SK-N-SH (cell line): ENCODE measurements at regions not wholly inside any gene's neighbourhood (a gene's known extent, or its start where the extent isn't known, plus 50 kb on each side); places are given as distances from the start of the nearest gene placed in this dataset.

Experiments
- CTCF ChIA-PET: fragments of 300-600, 350-600 bp; formaldehyde crosslinking; extraction: SDS; loops from one replicate; lab custom pipeline; 2021; lab: Yijun Ruan, JAX
- POLR2A ChIA-PET: fragments of 350-600 bp; sonication (Branson Sonifier 250); formaldehyde crosslinking; extraction: SDS; loops from one replicate; lab custom pipeline; 2020; ENCODE audit warnings: antibody characterized with exemption, inconsistent platforms; lab: Yijun Ruan, JAX
- DNase-seq: peaks from one replicate; pipeline ENCODE4 v3.0.0; 2012
- H2AFZ ChIP-seq: fragments of 200-600 bp; sonication (generic); 2 replicates; pipeline ENCODE4 v1.8.1; 2016; ENCODE audit warnings: antibody characterized with exemption, mild to moderate bottlenecking, low read depth
- H3F3A ChIP-seq: fragments of 200-600 bp; sonication (generic); replicated peaks from 2 replicates; pipeline ENCODE3; 2016; ENCODE audit warnings: antibody characterized with exemption, mild to moderate bottlenecking; ENCODE audit not compliant: insufficient read depth
- H3K27ac ChIP-seq, 2 experiments: fragments of 200-500 bp in 1 of 2; fragments of 200-600 bp in 1 of 2; sonication (Bioruptor generic) in 1 of 2; sonication (generic), shearing (Covaris generic) in 1 of 2; 2 replicates each; pipeline versions ENCODE4 v1.5.1 to v1.6.1; 2014 to 2016; ENCODE audit warnings: low read depth in 2 of 2, inconsistent platforms in 1 of 2, low read length in 1 of 2, mild to moderate bottlenecking in 1 of 2, mixed read lengths in 1 of 2
- H3K27me3 ChIP-seq: fragments of 200-600 bp; sonication (generic), shearing (Covaris generic); 2 replicates; pipeline ENCODE4 v1.6.1; 2016; ENCODE audit warnings: mixed run types; ENCODE audit not compliant: insufficient read depth
- H3K36me3 ChIP-seq, 2 experiments: fragments of 200-500 bp in 1 of 2; fragments of 200-600 bp in 1 of 2; sonication (Bioruptor generic) in 1 of 2; sonication (generic) in 1 of 2; replicated peaks in 1 of 2; 2 replicates each; pipeline versions ENCODE3 to v1.5.1; 2014 to 2016; ENCODE audit warnings: low read length in 1 of 2, mild to moderate bottlenecking in 1 of 2; ENCODE audit not compliant: insufficient read depth in 2 of 2, control insufficient read depth in 1 of 2
- H3K4me1 ChIP-seq, 2 experiments: fragments of 200-500 bp in 1 of 2; fragments of 200-600 bp in 1 of 2; sonication (Bioruptor generic) in 1 of 2; sonication (generic), shearing (Covaris generic) in 1 of 2; 2 replicates each; pipeline versions ENCODE4 v1.5.1 to v1.6.1; 2014 to 2016; ENCODE audit warnings: low read depth in 1 of 2, low read length in 1 of 2, mixed run types in 1 of 2; ENCODE audit not compliant: insufficient read depth in 2 of 2, control insufficient read depth in 1 of 2
- H3K4me2 ChIP-seq: fragments of 200-600 bp; sonication (generic), shearing (Covaris generic); 2 replicates; pipeline ENCODE4 v1.6.1; 2017; ENCODE audit warnings: mixed run types
- H3K4me3 ChIP-seq, 2 experiments: fragments of 200-500 bp in 1 of 2; fragments of 200-600 bp in 1 of 2; sonication (Bioruptor generic) in 1 of 2; sonication (generic), shearing (Covaris generic) in 1 of 2; 2 replicates each; pipeline versions ENCODE4 v1.5.1 to v1.8.1; 2014 to 2016; ENCODE audit warnings: low read depth in 2 of 2, inconsistent platforms in 1 of 2, low read length in 1 of 2, mild to moderate bottlenecking in 1 of 2, mixed read lengths in 1 of 2, moderate library complexity in 1 of 2
- H3K79me2 ChIP-seq: fragments of 200-600 bp; sonication (generic); 2 replicates; pipeline ENCODE4 v1.8.1; 2017; ENCODE audit warnings: mild to moderate bottlenecking; ENCODE audit not compliant: insufficient read depth
- H3K9ac ChIP-seq: fragments of 200-600 bp; sonication (generic); 2 replicates; pipeline ENCODE4 v1.6.1; 2017; ENCODE audit warnings: mixed run types
- H3K9me2 ChIP-seq: fragments of 200-600 bp; sonication (generic); 2 replicates; pipeline ENCODE4 v1.6.1; 2017; ENCODE audit warnings: mixed run types
- H3K9me3 ChIP-seq: fragments of 200-600 bp; sonication (generic); 2 replicates; pipeline ENCODE4 v1.6.1; 2017; ENCODE audit warnings: mixed run types, mild to moderate bottlenecking, moderate library complexity
- H4K20me1 ChIP-seq: fragments of 200-600 bp; sonication (generic); 2 replicates; pipeline ENCODE4 v1.6.1; 2017; ENCODE audit warnings: mild to moderate bottlenecking, mixed run types; ENCODE audit not compliant: insufficient read depth
- CHD2 ChIP-seq: fragments of 150-350 bp; IDR thresholded peaks from 2 replicates; pipeline ENCODE4 v1.6.1; 2018; ENCODE audit warnings: low read length; ENCODE audit not compliant: partially characterized antibody
- CTCF ChIP-seq: fragments of 200-600 bp; sonication (generic); IDR thresholded peaks from 2 replicates; pipeline ENCODE4 v1.6.1; 2017; ENCODE audit warnings: antibody characterized with exemption, mild to moderate bottlenecking, moderate library complexity
- EP300 ChIP-seq, 2 experiments: IDR thresholded peaks; 2 replicates each; pipeline versions ENCODE4 v1.4.0 to v1.6.1; 2012; ENCODE audit warnings: borderline replicate concordance in 1 of 2, low read depth in 1 of 2, low read length in 1 of 2
- FOSL2 ChIP-seq: IDR thresholded peaks from 2 replicates; pipeline ENCODE4 v1.4.0; 2012; ENCODE audit warnings: low read depth, mild to moderate bottlenecking, moderate library complexity, borderline replicate concordance
- FOXM1 ChIP-seq: IDR thresholded peaks from 2 replicates; pipeline ENCODE4 v1.4.0; 2012; ENCODE audit warnings: low read depth, mild to moderate bottlenecking
- GABPA ChIP-seq: IDR thresholded peaks from 2 replicates; pipeline ENCODE4 v1.4.0; 2012; ENCODE audit warnings: low read depth, mild to moderate bottlenecking
- GATA2 ChIP-seq: sonication (generic); formaldehyde crosslinking; IDR thresholded peaks from 2 replicates; pipeline ENCODE4 v1.5.0; 2020; ENCODE audit warnings: mild to moderate bottlenecking, missing genetic modification reagents
- IRF3 ChIP-seq: fragments of 150-350 bp; IDR thresholded peaks from 2 replicates; pipeline ENCODE4 v1.6.1; 2016; ENCODE audit warnings: mild to moderate bottlenecking, low read depth, low read length
- JUND ChIP-seq: IDR thresholded peaks from 2 replicates; pipeline ENCODE4 v1.4.0; 2012
- MEF2A ChIP-seq: IDR thresholded peaks from 2 replicates; pipeline ENCODE4 v1.4.0; 2012; ENCODE audit warnings: low read depth, borderline replicate concordance
- NFIC ChIP-seq: IDR thresholded peaks from 2 replicates; pipeline ENCODE4 v1.4.0; 2012; ENCODE audit warnings: borderline replicate concordance
- POLR2AphosphoS5 ChIP-seq: IDR thresholded peaks from 2 replicates; pipeline ENCODE4 v1.6.1; 2012; ENCODE audit warnings: low read depth, low read length
- RCOR1 ChIP-seq: fragments of 150-350 bp; IDR thresholded peaks from 2 replicates; pipeline ENCODE4 v1.6.1; 2017; ENCODE audit warnings: antibody characterized with exemption, low read length
- RXRA ChIP-seq: IDR thresholded peaks from 2 replicates; pipeline ENCODE4 v1.4.0; 2012; ENCODE audit warnings: low read depth, mild to moderate bottlenecking, borderline replicate concordance
- SIN3A ChIP-seq: IDR thresholded peaks from 2 replicates; pipeline ENCODE4 v1.6.1; 2012; ENCODE audit warnings: low read depth, mild to moderate bottlenecking, low read length, moderate library complexity, borderline replicate concordance
- TCF12 ChIP-seq: IDR thresholded peaks from 2 replicates; pipeline ENCODE4 v1.4.0; 2012
- YY1 ChIP-seq: IDR thresholded peaks from 2 replicates; pipeline ENCODE4 v1.4.0; 2012; ENCODE audit warnings: low read depth, mild to moderate bottlenecking
- WGBS: methylation state at CpG from one replicate; pipeline ENCODE4 v1.1.6; 2017; ENCODE audit warnings: low lambda C conversion rate; 5-methylcytosine and 5-hydroxymethylcytosine counted together
- TF ChIP-seq, protein P1 (sequence below): fragments of 150-350 bp; IDR thresholded peaks from 2 replicates; pipeline ENCODE4 v1.6.1; 2017; ENCODE audit warnings: antibody characterized with exemption, low read length, low read depth, borderline replicate concordance
- TF ChIP-seq, protein P2 (sequence below): IDR thresholded peaks from 2 replicates; pipeline ENCODE4 v1.4.0; 2012; ENCODE audit warnings: low read depth
- TF ChIP-seq, protein P3 (sequence below): IDR thresholded peaks from 2 replicates; pipeline ENCODE4 v1.6.1; 2012; ENCODE audit warnings: mild to moderate bottlenecking, low read depth, low read length, moderate library complexity

DNA sequence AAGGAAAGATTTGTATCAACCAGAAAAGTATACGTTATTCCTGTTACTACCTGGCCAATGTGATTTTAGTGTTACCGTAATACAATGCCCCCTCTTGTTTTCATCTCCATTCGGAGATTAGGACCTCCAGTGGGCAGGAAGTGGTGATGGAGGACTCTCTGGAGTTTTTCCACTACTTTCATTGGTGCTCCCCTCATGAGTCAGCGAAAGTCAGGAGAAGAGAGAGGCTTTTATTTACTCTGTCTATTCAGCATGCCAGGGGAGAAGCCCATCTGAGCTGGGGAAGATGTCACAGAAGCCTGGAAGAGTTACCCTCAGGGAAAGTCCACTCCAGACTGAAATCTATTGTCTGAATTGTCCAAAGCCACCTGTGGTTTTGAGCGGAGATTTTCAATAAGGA, 88.2 kb upstream of the THUMPD2 start:
- Histone ChIP-seq H3F3A (peaks cover 5% of the 10 kb centered on the region), H4K20me1 (no peaks in the 10 kb centered on the region), H3K9me3 (no peaks in the 10 kb centered on the region), H3K9me2 (no peaks in the 10 kb centered on the region), H3K9ac (no peak overlapping the region), H3K4me1 (peaks cover 5 to 13% of the 10 kb centered on the region in 2 experiments; a peak in 2 of 4 replicates), H2AFZ (no peak overlapping the region), H3K27ac (no peak overlapping the region), H3K27me3 (no peaks in the 10 kb centered on the region), H3K4me2 (no peak overlapping the region), H3K79me2 (no peaks in the 10 kb centered on the region), H3K36me3 (no peaks in the 10 kb centered on the region), H3K4me3 (no peak overlapping the region)
- DNase-seq = no peak
- no peak for TF ChIP-seq RCOR1
- TF ChIP-seq, protein P1, sequence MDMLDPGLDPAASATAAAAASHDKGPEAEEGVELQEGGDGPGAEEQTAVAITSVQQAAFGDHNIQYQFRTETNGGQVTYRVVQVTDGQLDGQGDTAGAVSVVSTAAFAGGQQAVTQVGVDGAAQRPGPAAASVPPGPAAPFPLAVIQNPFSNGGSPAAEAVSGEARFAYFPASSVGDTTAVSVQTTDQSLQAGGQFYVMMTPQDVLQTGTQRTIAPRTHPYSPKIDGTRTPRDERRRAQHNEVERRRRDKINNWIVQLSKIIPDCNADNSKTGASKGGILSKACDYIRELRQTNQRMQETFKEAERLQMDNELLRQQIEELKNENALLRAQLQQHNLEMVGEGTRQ = no peak
- no peak for TF ChIP-seq POLR2AphosphoS5
- no peak for TF ChIP-seq RXRA
- no peak for TF ChIP-seq GABPA
- TF ChIP-seq SIN3A = no peak
- TF ChIP-seq CTCF = no peak
- no peak for TF ChIP-seq IRF3
- TF ChIP-seq, protein P2, sequence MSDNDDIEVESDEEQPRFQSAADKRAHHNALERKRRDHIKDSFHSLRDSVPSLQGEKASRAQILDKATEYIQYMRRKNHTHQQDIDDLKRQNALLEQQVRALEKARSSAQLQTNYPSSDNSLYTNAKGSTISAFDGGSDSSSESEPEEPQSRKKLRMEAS = no peak
- no peak for TF ChIP-seq JUND
- no peak for TF ChIP-seq NFIC
- TF ChIP-seq, protein P3, sequence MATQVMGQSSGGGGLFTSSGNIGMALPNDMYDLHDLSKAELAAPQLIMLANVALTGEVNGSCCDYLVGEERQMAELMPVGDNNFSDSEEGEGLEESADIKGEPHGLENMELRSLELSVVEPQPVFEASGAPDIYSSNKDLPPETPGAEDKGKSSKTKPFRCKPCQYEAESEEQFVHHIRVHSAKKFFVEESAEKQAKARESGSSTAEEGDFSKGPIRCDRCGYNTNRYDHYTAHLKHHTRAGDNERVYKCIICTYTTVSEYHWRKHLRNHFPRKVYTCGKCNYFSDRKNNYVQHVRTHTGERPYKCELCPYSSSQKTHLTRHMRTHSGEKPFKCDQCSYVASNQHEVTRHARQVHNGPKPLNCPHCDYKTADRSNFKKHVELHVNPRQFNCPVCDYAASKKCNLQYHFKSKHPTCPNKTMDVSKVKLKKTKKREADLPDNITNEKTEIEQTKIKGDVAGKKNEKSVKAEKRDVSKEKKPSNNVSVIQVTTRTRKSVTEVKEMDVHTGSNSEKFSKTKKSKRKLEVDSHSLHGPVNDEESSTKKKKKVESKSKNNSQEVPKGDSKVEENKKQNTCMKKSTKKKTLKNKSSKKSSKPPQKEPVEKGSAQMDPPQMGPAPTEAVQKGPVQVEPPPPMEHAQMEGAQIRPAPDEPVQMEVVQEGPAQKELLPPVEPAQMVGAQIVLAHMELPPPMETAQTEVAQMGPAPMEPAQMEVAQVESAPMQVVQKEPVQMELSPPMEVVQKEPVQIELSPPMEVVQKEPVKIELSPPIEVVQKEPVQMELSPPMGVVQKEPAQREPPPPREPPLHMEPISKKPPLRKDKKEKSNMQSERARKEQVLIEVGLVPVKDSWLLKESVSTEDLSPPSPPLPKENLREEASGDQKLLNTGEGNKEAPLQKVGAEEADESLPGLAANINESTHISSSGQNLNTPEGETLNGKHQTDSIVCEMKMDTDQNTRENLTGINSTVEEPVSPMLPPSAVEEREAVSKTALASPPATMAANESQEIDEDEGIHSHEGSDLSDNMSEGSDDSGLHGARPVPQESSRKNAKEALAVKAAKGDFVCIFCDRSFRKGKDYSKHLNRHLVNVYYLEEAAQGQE = no peak
- TF ChIP-seq FOXM1 = no peak
- no peak for TF ChIP-seq FOSL2
- TF ChIP-seq TCF12 = no peak
- no peak for TF ChIP-seq GATA2
- no peak for TF ChIP-seq MEF2A
- TF ChIP-seq EP300 (IDR thresholded peaks at IDR 0.05; ENCODE audit: borderline replicate concordance in 1 of 2, low read depth in 1 of 2, low read length in 1 of 2) = no peak
- no peak for TF ChIP-seq YY1
- no peak for TF ChIP-seq CHD2
- 60% methylated on average over 5 of the region's 5 CpGs for WGBS
- POLR2A ChIA-PET = no interaction called here
- CTCF ChIA-PET = interaction anchor here (1.2 kb wide), 1 partner anchor 46 kb away, joined by 5 read pairs; no protein-coding TSS in a partner anchor
